ENCODE measurements at regions not wholly inside any gene's neighbourhood (a gene's known extent, or its start where the extent isn't known, plus 50 kb on each side); places are given as distances from the start of the nearest gene placed in this dataset.

- H3K4me2 ChIP-seq (ENCODE audit: low read depth, low read length, poor library complexity, severe bottlenecking) = no peak overlapping the region
- H3K79me2 ChIP-seq (ENCODE audit: low read length) = no peaks in the 10 kb centered on the region
- DNase-seq = no peak
- no peak overlapping the region for H3K4me3 ChIP-seq (ENCODE audit: low read length)
- peaks cover 18% of the 10 kb centered on the region for H3K4me1 ChIP-seq (ENCODE audit: low read length)
- H3K9me3 ChIP-seq (ENCODE audit: low read length) = no peaks in the 10 kb centered on the region
- H2AFZ ChIP-seq (ENCODE audit: low read length) = no peak overlapping the region
- H3K27ac ChIP-seq (ENCODE audit: low read length) = no peak overlapping the region
- no peak overlapping the region for H3K9ac ChIP-seq (ENCODE audit: low read length)
- no peaks in the 10 kb centered on the region for H3K9me2 ChIP-seq (replicated peaks; ENCODE audit: insufficient read depth, low read length)
- H4K20me1 ChIP-seq (ENCODE audit: insufficient read depth, low read depth, low read length) = no peaks in the 10 kb centered on the region
- no peaks in the 10 kb centered on the region for H3K36me3 ChIP-seq (ENCODE audit: insufficient read depth, low read length)
- no peaks in the 10 kb centered on the region for H3K27me3 ChIP-seq (ENCODE audit: low read length)
These were observed 822.9 kb downstream of the RNF144A start for GRCh38 chr2:7740114-7740513.

- Histone ChIP-seq H3K4me1 (ENCODE audit: low read length) (peaks cover 6% of the 10 kb centered on the region), H3K4me3 (ENCODE audit: low read length) (no peak overlapping the region), H3K27ac (ENCODE audit: low read length) (no peak overlapping the region), H3K79me2 (ENCODE audit: low read length) (no peaks in the 10 kb centered on the region), H2AFZ (ENCODE audit: low read length) (no peak overlapping the region), H3K27me3 (ENCODE audit: low read length) (no peaks in the 10 kb centered on the region), H4K20me1 (ENCODE audit: insufficient read depth, low read depth, low read length) (no peaks in the 10 kb centered on the region), H3K9ac (ENCODE audit: low read length) (no peak overlapping the region), H3K36me3 (ENCODE audit: insufficient read depth, low read length) (no peaks in the 10 kb centered on the region), H3K4me2 (ENCODE audit: low read depth, low read length, poor library complexity, severe bottlenecking) (no peak overlapping the region), H3K9me3 (ENCODE audit: low read length) (no peaks in the 10 kb centered on the region), H3K9me2 (replicated peaks; ENCODE audit: insufficient read depth, low read length) (no peaks in the 10 kb centered on the region)
- DNase-seq = no peak
These were observed 825.1 kb downstream of the RNF144A start for GRCh38 chr2:7742301-7742700.

- Histone ChIP-seq H3K4me3 (ENCODE audit: low read length) (no peak overlapping the region), H3K79me2 (ENCODE audit: low read length) (no peaks in the 10 kb centered on the region), H3K9me2 (replicated peaks; ENCODE audit: insufficient read depth, low read length) (no peaks in the 10 kb centered on the region), H3K9ac (ENCODE audit: low read length) (no peak overlapping the region), H4K20me1 (ENCODE audit: insufficient read depth, low read depth, low read length) (no peaks in the 10 kb centered on the region), H3K36me3 (ENCODE audit: insufficient read depth, low read length) (no peaks in the 10 kb centered on the region), H3K9me3 (ENCODE audit: low read length) (no peaks in the 10 kb centered on the region), H3K27me3 (ENCODE audit: low read length) (no peaks in the 10 kb centered on the region), H2AFZ (ENCODE audit: low read length) (no peak overlapping the region), H3K4me1 (ENCODE audit: low read length) (no peaks in the 10 kb centered on the region), H3K27ac (ENCODE audit: low read length) (no peak overlapping the region), H3K4me2 (ENCODE audit: low read depth, low read length, poor library complexity, severe bottlenecking) (no peak overlapping the region)
- DNase-seq = no peak
These were observed 827.6 kb downstream of the RNF144A start for GRCh38 chr2:7744827-7745226.

GRCh38 chr2:7745369-7745768 lies 828.2 kb downstream of the RNF144A start:
- Histone ChIP-seq H2AFZ (ENCODE audit: low read length) (no peak overlapping the region), H3K4me2 (ENCODE audit: low read depth, low read length, poor library complexity, severe bottlenecking) (no peak overlapping the region), H3K27ac (ENCODE audit: low read length) (no peak overlapping the region), H3K79me2 (ENCODE audit: low read length) (no peaks in the 10 kb centered on the region), H3K9me2 (replicated peaks; ENCODE audit: insufficient read depth, low read length) (no peaks in the 10 kb centered on the region), H3K27me3 (ENCODE audit: low read length) (no peaks in the 10 kb centered on the region), H3K9ac (ENCODE audit: low read length) (no peak overlapping the region), H3K9me3 (ENCODE audit: low read length) (no peaks in the 10 kb centered on the region), H3K4me1 (ENCODE audit: low read length) (peaks cover 4% of the 10 kb centered on the region), H3K36me3 (ENCODE audit: insufficient read depth, low read length) (no peaks in the 10 kb centered on the region), H3K4me3 (ENCODE audit: low read length) (no peak overlapping the region), H4K20me1 (ENCODE audit: insufficient read depth, low read depth, low read length) (no peaks in the 10 kb centered on the region)
- no peak for DNase-seq

- Histone ChIP-seq H3K4me2 (ENCODE audit: low read depth, low read length, poor library complexity, severe bottlenecking) (no peak overlapping the region), H3K9ac (ENCODE audit: low read length) (no peak overlapping the region), H3K27me3 (ENCODE audit: low read length) (0 out of 2 replicates have a peak, but pooled peaks cover 3% of the 10 kb centered on the region), H3K36me3 (ENCODE audit: insufficient read depth, low read length) (no peaks in the 10 kb centered on the region), H4K20me1 (ENCODE audit: insufficient read depth, low read depth, low read length) (no peaks in the 10 kb centered on the region), H2AFZ (ENCODE audit: low read length) (no peak overlapping the region), H3K9me2 (replicated peaks; ENCODE audit: insufficient read depth, low read length) (no peaks in the 10 kb centered on the region), H3K27ac (ENCODE audit: low read length) (no peak overlapping the region), H3K4me1 (ENCODE audit: low read length) (peaks cover 6% of the 10 kb centered on the region), H3K9me3 (ENCODE audit: low read length) (peaks cover 5% of the 10 kb centered on the region), H3K4me3 (ENCODE audit: low read length) (no peak overlapping the region), H3K79me2 (ENCODE audit: low read length) (no peaks in the 10 kb centered on the region)
- no peak for DNase-seq
These were observed 831.7 kb downstream of the RNF144A start for GRCh38 chr2:7748717-7749415.

- H3K27me3 ChIP-seq (ENCODE audit: low read length) = 0 out of 2 replicates have a peak, but pooled peaks cover 3% of the 10 kb centered on the region
- H3K4me1 ChIP-seq (ENCODE audit: low read length) = peaks cover 6% of the 10 kb centered on the region
- H3K9ac ChIP-seq (ENCODE audit: low read length) = no peak overlapping the region
- no peaks in the 10 kb centered on the region for H3K9me2 ChIP-seq (replicated peaks; ENCODE audit: insufficient read depth, low read length)
- DNase-seq = no peak
- no peaks in the 10 kb centered on the region for H3K79me2 ChIP-seq (ENCODE audit: low read length)
- no peak overlapping the region for H3K4me2 ChIP-seq (ENCODE audit: low read depth, low read length, poor library complexity, severe bottlenecking)
- no peak overlapping the region for H3K4me3 ChIP-seq (ENCODE audit: low read length)
- no peaks in the 10 kb centered on the region for H4K20me1 ChIP-seq (ENCODE audit: insufficient read depth, low read depth, low read length)
- H2AFZ ChIP-seq (ENCODE audit: low read length) = no peak overlapping the region
- peaks cover 5% of the 10 kb centered on the region for H3K9me3 ChIP-seq (ENCODE audit: low read length)
- H3K27ac ChIP-seq (ENCODE audit: low read length) = no peak overlapping the region
- no peaks in the 10 kb centered on the region for H3K36me3 ChIP-seq (ENCODE audit: insufficient read depth, low read length)
These were observed 832.8 kb downstream of the RNF144A start for GRCh38 chr2:7749895-7750559.

- no peaks in the 10 kb centered on the region for H3K36me3 ChIP-seq (ENCODE audit: insufficient read depth, low read length)
- no peak overlapping the region for H3K4me3 ChIP-seq (ENCODE audit: low read length)
- DNase-seq = no peak
- no peaks in the 10 kb centered on the region for H4K20me1 ChIP-seq (ENCODE audit: insufficient read depth, low read depth, low read length)
- no peak overlapping the region for H3K4me2 ChIP-seq (ENCODE audit: low read depth, low read length, poor library complexity, severe bottlenecking)
- H3K9me3 ChIP-seq (ENCODE audit: low read length) = peaks cover 5% of the 10 kb centered on the region
- no peaks in the 10 kb centered on the region for H3K79me2 ChIP-seq (ENCODE audit: low read length)
- H3K27me3 ChIP-seq (ENCODE audit: low read length) = 0 out of 2 replicates have a peak, but pooled peaks cover 3% of the 10 kb centered on the region
- no peak overlapping the region for H3K27ac ChIP-seq (ENCODE audit: low read length)
- H3K9ac ChIP-seq (ENCODE audit: low read length) = no peak overlapping the region
- no peak overlapping the region for H2AFZ ChIP-seq (ENCODE audit: low read length)
- H3K9me2 ChIP-seq (replicated peaks; ENCODE audit: insufficient read depth, low read length) = no peaks in the 10 kb centered on the region
- H3K4me1 ChIP-seq (ENCODE audit: low read length) = peaks cover 6% of the 10 kb centered on the region
These were observed 835.1 kb downstream of the RNF144A start for GRCh38 chr2:7752291-7752690.

- Histone ChIP-seq H3K27ac (ENCODE audit: low read length) (no peak overlapping the region), H3K9ac (ENCODE audit: low read length) (no peak overlapping the region), H2AFZ (ENCODE audit: low read length) (no peak overlapping the region), H3K4me2 (ENCODE audit: low read depth, low read length, poor library complexity, severe bottlenecking) (no peak overlapping the region), H3K79me2 (ENCODE audit: low read length) (no peaks in the 10 kb centered on the region), H3K4me1 (ENCODE audit: low read length) (peaks cover 6% of the 10 kb centered on the region), H3K9me3 (ENCODE audit: low read length) (peaks cover 5% of the 10 kb centered on the region), H4K20me1 (ENCODE audit: insufficient read depth, low read depth, low read length) (no peaks in the 10 kb centered on the region), H3K4me3 (ENCODE audit: low read length) (no peak overlapping the region), H3K9me2 (replicated peaks; ENCODE audit: insufficient read depth, low read length) (no peaks in the 10 kb centered on the region), H3K27me3 (ENCODE audit: low read length) (0 out of 2 replicates have a peak, but pooled peaks cover 3% of the 10 kb centered on the region), H3K36me3 (ENCODE audit: insufficient read depth, low read length) (no peaks in the 10 kb centered on the region)
- DNase-seq = no peak
These were observed 836.6 kb downstream of the RNF144A start for GRCh38 chr2:7753777-7754176.

Data from Karpas-422 (cell line).